T-helper 1 cell (primary cell): ENCODE measurements at regions not wholly inside any gene's neighbourhood (a gene's known extent, or its start where the extent isn't known, plus 50 kb on each side); places are given as distances from the start of the nearest gene placed in this dataset.
"Not testable (repeated sequence)": the region's sequence is repeated elsewhere in the genome, so short reads cannot be mapped to it uniquely, and the experiment has no call there.

Source experiments
- DNase-seq, 5 donors: peaks; one replicate each; pipeline ENCODE4 v3.0.0-alpha.2; 2012 to 2020

DNA sequence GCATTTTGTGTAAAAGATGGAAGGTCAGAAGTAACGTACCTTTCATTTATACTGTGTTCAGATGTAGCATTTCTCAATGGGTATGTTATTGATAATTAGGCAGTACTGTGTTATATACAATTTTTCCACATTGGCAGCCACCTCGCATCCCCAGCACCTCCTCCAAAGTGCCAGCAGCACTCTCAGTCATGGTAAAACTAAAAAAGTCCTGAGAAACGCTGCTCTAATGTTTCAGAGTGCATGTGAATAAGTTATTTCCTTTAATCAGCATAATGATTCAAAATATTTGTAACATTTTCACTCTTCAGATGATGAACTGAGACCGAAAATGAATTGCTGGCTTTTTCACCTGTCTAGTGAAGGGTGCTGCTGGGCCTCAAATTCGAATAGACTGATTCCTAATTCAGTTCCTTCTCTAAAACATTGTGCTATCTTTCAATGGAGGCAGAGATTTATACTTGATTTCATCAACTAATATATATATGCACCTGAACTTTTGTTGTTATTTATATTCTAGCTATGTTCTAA, 79.9 kb upstream of the ANKRD55 start:
- DNase-seq = no peak

DNA sequence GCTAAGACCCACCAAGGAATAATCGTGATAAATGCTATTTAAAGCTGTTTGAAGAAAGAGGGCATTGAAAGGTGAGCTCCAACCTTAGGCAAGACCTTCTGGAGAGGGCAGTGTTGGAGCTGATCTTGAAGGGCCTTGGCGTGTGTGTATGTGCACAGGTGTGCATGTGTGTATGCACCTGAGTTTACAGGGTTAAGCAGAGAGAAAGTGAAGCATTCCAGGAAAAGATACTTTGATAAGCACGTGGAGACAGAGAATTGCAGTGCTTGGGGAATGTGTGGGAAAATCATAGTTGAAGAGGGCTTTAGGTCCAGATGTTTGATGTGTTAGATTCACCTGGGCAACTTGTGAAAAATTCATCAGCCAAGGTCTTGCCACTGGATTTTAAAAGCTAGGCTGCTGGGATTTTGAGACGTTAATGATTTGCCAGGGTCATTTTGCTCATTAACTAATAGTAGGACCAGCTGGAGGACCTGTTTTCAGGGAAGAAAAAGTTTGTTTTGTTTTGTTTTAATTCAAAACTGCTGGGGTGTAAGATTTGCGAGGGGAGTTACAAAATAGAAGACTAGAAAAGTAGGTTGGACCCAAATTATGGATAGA, 78.3 kb upstream of the ANKRD55 start:
- no peak for DNase-seq

DNA sequence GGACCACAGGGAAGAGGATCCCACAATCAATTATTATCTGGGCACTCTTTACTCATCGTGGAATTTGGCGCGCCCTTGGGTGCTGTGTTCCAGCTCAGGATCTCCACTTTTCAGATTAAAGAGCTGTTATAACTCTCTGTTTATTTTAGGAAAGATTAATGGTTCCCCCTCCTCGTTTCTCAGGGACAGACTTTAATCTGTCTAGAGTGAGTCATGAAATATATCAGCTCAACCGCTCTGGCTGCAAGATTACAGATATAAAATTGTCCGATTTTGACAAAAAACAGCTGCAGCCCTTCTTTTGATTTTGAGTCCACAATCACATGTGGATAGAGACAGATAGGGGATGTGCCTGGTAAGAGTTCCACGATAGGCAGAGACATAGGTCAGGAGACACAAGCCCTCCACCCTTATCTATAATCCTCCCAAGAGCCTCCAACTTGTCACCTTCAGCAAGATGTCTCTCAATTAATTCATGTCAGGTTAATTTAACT, 77.6 kb upstream of the ANKRD55 start:
- DNase-seq = no peak

GRCh38 chr5:56309262-56309826, 76.2 kb upstream of the ANKRD55 start:
- no peak for DNase-seq

GRCh38 chr5:56307714-56308333, 74.7 kb upstream of the ANKRD55 start:
- DNase-seq = no peak

GRCh38 chr5:56306433-56307150, 73.5 kb upstream of the ANKRD55 start:
- no peak for DNase-seq

GRCh38 chr5:56305001-56305950, 72.1 kb upstream of the ANKRD55 start:
- no peak for DNase-seq

DNA sequence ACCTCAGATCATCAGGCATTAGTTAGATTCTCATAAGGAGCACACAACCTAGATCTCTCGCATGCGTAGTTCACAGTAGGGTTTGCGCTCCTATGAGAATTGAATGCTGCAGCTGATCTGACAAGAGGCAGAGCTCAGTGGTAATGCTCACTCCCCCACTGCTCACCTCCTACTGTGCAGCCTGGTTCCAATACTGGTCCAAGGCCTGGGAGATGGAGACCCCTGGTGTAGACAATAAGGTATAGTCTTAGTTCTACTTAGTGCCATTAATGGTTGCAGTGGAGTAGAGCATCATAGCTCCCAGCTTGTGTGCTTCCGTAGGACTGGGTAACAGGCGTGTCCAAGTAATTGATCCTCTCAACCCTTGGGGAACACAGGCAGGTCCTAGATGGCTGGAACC, 70.4 kb upstream of the ANKRD55 start:
- DNase-seq = no peak

DNA sequence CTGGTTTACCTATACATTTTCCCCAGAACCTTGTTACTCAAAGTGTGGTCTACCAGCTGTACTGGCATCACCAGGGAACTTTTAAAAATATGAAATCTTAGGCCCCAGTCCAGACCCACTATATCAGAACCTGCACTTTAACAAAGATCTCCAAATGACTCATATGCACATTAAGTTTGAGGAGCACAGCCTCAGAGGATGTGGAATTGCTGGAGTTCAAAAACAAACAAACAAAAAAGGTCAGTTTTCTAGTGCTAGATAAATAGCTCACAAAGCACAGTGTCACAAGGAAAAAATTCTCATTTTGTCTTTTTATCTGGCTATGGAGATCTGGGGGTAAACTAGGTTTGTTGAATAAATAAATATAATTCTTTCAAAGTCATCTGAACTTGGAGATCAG, 68.9 kb upstream of the ANKRD55 start:
- DNase-seq = no peak

DNA sequence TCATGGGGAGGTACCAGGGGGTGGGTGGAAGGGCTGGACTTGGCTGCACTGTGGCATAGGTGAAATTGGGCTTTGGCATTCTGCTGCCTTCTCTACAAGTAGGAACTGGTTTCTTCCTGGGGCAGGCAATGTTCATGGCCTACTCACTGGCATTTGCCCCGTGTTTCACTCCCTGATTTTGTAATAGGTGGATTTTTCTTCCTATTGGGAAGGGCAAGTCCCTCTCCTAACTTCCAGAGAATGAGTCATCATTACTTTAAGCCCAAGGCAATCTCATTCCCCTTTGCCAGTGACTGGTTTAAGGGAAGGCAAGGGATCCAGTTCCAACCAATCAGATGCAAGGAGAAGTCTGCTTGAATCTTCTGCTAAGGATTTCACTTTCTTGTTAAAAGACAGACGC, 67.9 kb upstream of the ANKRD55 start:
- DNase-seq = no peak

- no peak for DNase-seq
Measured at GRCh38 chr5:56299212-56299611, 66.1 kb upstream of the ANKRD55 start.

GRCh38 chr5:56298336-56299090, 65.4 kb upstream of the ANKRD55 start:
- no peak for DNase-seq

- DNase-seq = no peak
Measured at GRCh38 chr5:56297851-56298250, 64.7 kb upstream of the ANKRD55 start.

DNA sequence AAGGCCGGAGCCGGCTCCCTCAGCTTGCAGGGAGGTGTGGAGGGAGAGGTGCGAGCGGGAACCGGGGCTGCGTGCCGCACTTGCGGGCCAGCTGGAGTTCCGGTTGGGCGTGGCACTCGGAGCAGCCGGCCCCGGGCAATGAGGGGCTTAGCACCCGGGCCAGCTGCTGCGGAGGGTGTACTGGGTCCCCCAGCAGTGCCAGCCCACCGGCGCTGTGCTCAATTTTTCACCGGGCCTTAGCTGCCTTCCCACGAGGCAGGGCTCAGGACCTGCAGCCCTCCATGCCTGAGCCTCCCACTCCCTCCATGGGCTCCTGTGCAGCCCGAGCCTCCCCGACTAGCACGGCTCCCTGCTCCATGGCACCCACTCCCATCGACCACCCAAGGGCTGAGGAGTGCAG, 62.2 kb upstream of the ANKRD55 start:
- not testable (repeated sequence) for DNase-seq

DNA sequence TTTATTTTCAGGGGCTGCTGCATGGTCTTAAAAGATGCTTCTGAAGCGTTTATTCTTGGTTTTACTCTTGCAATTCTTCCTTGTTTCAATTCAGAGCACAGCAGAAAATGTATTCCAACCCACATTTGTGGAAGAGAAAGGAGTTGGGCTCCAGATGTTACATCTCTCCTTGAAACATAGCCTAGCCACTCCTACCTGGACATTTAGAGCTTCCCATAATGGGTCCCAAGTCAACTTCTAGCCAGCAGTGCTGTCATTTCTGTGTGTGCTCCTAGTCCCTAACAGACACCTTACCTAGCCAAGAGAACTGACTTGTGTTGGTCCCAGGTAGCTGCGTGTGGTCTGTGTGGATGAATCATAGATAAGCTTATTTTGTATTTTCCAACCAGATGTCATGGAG, 61.2 kb upstream of the ANKRD55 start:
- no peak for DNase-seq

DNA sequence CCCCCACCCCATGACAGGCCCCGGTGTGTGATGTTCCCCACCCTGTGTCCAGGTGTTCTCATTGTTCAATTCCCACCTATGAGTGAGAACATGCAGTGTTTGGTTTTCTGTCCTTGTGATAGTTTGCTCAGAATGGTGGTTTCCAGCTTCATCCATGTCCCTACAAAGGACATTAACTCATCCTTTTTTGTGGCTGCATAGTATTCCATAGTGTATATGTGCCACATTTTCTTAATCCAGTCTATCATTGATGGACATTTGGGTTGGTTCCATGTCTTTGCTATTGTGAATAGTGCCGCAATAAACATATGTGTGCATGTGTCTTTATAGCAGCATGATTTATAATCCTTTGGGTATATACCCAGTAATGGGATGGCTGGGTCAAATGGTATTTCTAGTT, 59.7 kb upstream of the ANKRD55 start:
- DNase-seq = not testable (repeated sequence)

DNA sequence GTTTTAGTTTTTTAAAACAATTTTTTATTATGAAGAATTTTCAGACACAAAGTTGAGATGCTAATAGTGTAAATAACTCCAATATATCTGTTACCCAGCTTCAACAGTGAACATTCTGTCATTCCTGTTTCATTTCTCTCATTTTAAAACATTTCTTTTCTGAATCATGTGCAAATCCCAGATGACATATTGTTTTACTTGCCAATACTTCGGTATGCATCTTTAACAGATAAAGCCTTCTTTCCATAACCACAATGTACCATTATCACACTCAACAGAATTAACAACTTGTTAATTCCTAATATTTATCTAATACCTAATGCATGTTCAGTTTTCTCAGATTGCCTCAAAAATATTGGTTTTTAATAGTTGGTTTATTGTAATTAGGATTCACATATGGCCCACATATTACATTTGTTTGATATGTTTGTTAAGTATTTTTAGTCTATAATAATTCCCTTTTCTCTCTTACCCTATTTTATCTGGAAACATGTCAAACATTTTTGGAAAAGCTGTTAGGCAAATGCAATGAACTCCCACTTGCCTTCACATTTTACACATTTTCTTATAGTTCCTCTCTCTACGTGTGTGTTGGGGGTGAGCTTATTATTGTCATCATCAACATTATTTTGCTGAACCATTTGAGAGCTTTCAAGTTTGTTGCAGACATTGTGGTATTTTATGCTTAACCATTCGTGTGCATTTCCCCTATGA, 58.7 kb upstream of the ANKRD55 start:
- no peak for DNase-seq

DNA sequence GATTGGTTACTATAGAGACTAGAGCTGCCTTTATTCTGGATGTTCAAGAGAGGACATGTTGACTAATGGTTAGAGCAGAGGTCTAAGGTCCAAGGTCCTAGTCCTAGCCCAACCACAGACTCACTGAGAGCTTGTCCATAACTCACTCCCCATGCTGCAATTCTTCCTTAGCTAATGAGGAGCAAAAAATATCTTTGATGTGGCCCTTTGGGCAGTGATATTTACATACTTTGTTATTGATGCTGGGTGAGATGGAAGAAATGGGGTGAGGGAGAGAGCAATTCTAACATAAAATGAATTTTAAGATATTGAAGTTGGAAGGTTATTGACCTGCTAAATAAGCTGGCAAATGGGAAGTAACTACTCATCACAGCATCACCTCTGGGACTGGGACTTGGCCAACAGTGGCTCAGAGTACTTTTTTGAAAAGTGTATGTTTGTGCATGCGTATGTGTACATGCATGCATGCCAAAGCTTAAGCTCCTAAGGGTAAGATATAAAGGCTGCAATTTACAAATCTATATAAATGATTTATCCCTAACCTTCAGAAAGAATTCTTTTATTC, 58.0 kb upstream of the ANKRD55 start:
- no peak for DNase-seq

DNA sequence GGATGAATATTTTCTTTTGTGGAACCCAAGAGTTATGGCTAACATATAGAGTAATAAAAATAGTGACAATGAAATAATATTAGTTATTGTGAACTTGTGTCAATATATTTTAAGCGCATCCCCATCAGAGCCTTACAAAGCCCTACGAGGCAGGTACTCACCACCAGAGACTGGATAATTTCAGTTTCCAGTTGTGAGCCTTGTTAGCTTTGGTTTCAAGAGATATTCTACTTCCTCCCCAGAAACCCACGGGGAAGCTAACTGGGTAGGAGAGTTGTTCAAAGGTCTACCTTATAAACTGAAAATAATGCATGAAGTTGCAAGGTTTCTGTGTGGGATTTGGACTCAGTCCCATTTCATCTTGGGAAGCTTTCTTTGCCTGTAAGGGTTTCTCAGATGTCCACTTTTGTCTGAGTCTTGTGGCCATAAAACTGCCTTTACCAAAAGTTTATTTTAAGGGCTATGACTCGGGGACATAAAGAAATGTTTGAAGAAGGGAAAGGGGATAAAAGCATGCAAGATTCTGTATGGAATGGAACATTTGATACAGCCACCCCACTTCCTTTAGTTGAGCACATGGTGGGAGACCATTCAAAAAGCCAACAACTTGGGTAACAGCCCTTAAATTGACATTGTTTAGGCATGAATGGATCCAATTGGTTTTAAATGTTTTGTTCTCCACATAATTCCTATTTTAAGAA, 57.4 kb upstream of the ANKRD55 start:
- no peak for DNase-seq

DNA sequence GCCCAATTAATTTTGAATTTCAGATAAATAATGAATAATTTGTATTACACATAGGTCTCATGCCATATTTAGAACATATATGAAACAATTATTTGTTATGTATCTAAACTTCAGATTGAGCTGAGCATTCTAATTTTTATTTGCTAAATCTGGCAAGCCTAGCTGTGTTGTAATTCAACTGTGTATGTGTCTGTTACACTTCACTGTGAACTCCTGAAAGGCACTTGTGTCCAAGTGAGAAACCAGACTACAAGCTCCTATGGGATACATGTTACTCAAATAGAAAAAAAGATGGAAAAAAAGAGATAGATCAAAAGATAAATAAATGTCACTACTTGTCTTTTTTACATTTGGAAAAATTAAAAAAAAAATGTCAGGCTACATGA, 56.5 kb upstream of the ANKRD55 start:
- DNase-seq = no peak
